Upper lobe of right lung (tissue), 1 donor: ENCODE measurements at regions not wholly inside any gene's neighbourhood (a gene's known extent, or its start where the extent isn't known, plus 50 kb on each side); places are given as distances from the start of the nearest gene placed in this dataset.

Experiments
- ATAC-seq: fragments of 200-7000 bp; cut with Tn5 transposase; one replicate; pipeline ENCODE4 v1.9.1; 2020; ENCODE audit warnings: mild to moderate bottlenecking, moderate library complexity
- DNase-seq: peaks from one replicate; pipeline ENCODE4 v3.0.0-alpha.2; 2020
- H3K27ac ChIP-seq: fragments of 200-600 bp; one replicate; pipeline ENCODE4 v1.8.0; 2022
- H3K27me3 ChIP-seq: fragments of 200-600 bp; one replicate; pipeline ENCODE4 v1.8.0; 2022; ENCODE audit warnings: mild to moderate bottlenecking
- H3K36me3 ChIP-seq: fragments of 200-600 bp; one replicate; pipeline ENCODE4 v1.8.0; 2022
- H3K4me1 ChIP-seq: fragments of 200-600 bp; one replicate; pipeline ENCODE4 v1.8.0; 2022
- H3K4me3 ChIP-seq: fragments of 200-600 bp; one replicate; pipeline ENCODE4 v1.8.0; 2022; ENCODE audit warnings: mild to moderate bottlenecking
- H3K9me3 ChIP-seq: fragments of 200-600 bp; one replicate; pipeline ENCODE4 v1.8.0; 2022
- intact Hi-C: fragments of 100-400 bp; cut with DNase I; formaldehyde crosslinking; loops from one replicate; pipeline ENCODE4 v1.11.0; 2022
- TF ChIP-seq, protein P1 (sequence below): fragments of 200-600 bp; IDR thresholded peaks from one replicate; pipeline ENCODE4 v1.8.0; 2022; ENCODE audit warnings: antibody characterized with exemption
- donor health status: DM: no; HTN: yes; CAD: no; lungs with severe emphysema.

DNA sequence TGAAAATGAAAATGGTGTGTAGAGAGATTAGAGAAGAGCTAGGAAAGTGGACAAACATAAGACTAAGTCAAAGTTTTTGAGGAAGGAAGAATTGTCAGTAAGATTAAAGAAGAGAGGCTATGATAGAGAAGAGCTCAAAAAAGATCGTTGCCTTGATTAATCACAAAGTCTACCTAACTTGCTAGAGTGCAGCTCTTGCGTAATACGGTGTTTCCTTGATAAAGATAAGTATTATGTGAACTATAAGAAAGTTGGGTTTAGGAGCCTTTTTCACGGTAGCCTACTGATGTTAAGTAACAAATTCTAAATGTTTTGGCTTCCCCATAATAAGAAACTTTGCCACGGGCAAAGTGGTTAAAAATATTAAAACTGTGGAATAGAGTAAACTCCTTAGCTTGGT is 226.4 kb upstream of the NRXN1 start:
- TF ChIP-seq, protein P1, sequence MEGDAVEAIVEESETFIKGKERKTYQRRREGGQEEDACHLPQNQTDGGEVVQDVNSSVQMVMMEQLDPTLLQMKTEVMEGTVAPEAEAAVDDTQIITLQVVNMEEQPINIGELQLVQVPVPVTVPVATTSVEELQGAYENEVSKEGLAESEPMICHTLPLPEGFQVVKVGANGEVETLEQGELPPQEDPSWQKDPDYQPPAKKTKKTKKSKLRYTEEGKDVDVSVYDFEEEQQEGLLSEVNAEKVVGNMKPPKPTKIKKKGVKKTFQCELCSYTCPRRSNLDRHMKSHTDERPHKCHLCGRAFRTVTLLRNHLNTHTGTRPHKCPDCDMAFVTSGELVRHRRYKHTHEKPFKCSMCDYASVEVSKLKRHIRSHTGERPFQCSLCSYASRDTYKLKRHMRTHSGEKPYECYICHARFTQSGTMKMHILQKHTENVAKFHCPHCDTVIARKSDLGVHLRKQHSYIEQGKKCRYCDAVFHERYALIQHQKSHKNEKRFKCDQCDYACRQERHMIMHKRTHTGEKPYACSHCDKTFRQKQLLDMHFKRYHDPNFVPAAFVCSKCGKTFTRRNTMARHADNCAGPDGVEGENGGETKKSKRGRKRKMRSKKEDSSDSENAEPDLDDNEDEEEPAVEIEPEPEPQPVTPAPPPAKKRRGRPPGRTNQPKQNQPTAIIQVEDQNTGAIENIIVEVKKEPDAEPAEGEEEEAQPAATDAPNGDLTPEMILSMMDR = no peak
- Histone ChIP-seq H3K9me3 (no peaks in the 10 kb centered on the region), H3K27me3 (no peaks in the 10 kb centered on the region), H3K27ac (no peak overlapping the region), H3K4me1 (no peaks in the 10 kb centered on the region), H3K36me3 (no peaks in the 10 kb centered on the region), H3K4me3 (no peak overlapping the region)
- intact Hi-C loops = no loop called here
- no peak for DNase-seq
- no peak for ATAC-seq

DNA sequence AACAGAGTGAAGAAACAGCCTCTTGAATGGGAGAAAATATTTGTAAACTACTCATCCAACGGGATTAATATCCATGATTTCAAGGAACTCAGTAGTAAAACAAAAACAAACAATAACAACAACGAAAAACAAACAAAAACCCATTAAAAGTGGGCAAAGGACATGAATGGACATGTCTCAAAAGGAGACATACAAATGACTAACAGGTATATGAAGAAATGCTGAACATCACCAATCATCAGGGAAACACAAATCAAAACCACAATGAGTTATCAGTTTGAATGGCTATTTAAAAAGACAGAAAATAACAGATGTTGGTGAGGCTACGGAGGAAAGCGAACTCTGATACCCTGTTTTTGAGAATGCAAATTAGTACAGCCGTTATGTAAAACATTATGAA is 224.8 kb upstream of the NRXN1 start:
- H3K27ac ChIP-seq = no peak overlapping the region
- H3K4me3 ChIP-seq = no peak overlapping the region
- TF ChIP-seq, protein P1 = no peak
- H3K9me3 ChIP-seq = no peaks in the 10 kb centered on the region
- H3K36me3 ChIP-seq = no peaks in the 10 kb centered on the region
- ATAC-seq (no peak), DNase-seq (no peak)
- intact Hi-C loops = no loop called here
- no peaks in the 10 kb centered on the region for H3K4me1 ChIP-seq
- H3K27me3 ChIP-seq = no peaks in the 10 kb centered on the region

DNA sequence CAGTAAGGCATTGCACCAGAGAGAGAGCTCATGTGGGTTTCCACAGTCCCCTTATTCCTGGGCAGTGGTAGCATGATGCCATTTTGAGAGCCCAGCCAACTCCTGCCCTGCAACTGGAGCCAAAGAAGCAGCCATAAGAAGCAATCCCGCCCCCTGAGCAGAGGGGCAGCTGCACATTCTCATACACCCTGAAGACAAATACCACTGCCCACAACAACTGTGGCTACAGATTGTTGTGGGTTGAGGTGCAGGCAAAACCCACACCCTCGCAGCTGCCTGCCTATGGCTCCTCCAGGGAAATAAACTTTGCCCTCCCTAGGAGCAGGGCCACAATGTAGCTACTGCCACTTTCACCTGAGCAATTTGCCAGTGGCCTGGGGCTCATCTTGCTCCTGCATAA is 219.4 kb upstream of the NRXN1 start:
- TF ChIP-seq, protein P1 = no peak
- no peaks in the 10 kb centered on the region for H3K4me1 ChIP-seq
- DNase-seq (no peak), ATAC-seq (no peak)
- intact Hi-C loops = no loop called here
- H3K27ac ChIP-seq = no peak overlapping the region
- H3K36me3 ChIP-seq = no peaks in the 10 kb centered on the region
- no peaks in the 10 kb centered on the region for H3K9me3 ChIP-seq
- no peak overlapping the region for H3K4me3 ChIP-seq
- H3K27me3 ChIP-seq = no peaks in the 10 kb centered on the region

DNA sequence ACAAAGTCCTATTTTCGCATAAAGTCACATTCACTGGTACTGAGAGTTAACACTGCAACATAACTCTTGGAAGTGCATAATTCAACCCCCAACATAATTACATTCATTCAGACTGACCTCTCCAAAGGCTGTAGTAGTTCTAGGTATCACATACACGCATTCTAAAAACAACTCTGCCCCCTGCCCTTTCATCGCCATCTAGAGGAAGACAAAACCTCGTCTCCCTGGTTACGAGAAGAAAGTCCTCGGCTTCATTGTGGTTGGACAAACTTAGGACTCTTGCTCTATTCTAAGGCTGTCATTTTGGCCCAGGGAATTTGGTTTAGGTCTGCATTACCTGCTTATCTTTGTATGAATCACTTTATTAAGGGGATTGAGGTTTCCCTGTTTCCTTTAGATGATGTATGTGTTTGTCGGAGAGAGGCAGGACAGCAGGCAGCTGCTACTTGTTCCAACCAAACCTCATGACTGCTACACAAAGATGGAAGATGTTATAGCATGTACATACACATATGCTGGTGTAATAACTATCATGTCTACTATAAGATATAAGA is 215.4 kb upstream of the NRXN1 start:
- no peak for ATAC-seq
- intact Hi-C loops = no loop called here

DNA sequence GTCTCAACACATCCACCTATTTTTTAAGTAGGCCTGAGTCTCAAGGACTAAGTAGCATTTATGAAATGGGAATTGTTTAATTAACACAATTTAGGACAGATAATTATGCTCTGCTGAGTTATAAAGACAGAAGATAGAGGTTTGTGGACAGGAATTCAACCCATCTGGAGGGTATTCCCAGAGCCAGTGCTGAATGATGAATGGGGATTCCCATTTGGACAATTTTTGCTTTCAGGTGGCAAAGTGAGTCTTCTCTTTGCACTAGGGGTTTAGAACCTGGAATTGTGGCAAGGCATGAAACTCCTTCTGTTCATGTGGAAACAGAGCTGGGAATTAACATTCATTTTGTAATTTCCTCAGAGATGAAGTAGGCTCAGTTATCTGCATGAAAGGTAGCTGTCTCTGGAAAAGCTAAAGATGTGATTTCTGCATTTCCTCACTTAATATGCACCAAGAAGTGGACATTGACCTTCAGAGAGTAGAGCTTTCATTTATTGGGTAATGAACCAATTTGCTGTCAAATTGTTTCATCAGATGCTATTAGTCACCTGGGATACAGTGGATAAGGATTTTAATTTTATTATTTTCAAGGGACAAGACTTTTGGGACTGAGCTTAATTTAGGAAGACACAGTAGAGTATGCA is 212.1 kb upstream of the NRXN1 start:
- Histone ChIP-seq H3K27me3 (no peaks in the 10 kb centered on the region), H3K36me3 (no peaks in the 10 kb centered on the region), H3K9me3 (no peaks in the 10 kb centered on the region), H3K4me1 (no peaks in the 10 kb centered on the region), H3K27ac (no peak overlapping the region), H3K4me3 (no peak overlapping the region)
- no peak for DNase-seq
- intact Hi-C loops = no loop called here
- TF ChIP-seq, protein P1 = no peak
- ATAC-seq = no peak

More for the DNA sequence above, 215.4 kb upstream of the NRXN1 start:
- H3K9me3 ChIP-seq = no peaks in the 10 kb centered on the region
- DNase-seq = no peak
- no peak overlapping the region for H3K27ac ChIP-seq
- TF ChIP-seq, protein P1 = no peak
- no peaks in the 10 kb centered on the region for H3K27me3 ChIP-seq
- no peak overlapping the region for H3K4me3 ChIP-seq
- H3K4me1 ChIP-seq = no peaks in the 10 kb centered on the region
- H3K36me3 ChIP-seq = no peaks in the 10 kb centered on the region
